NOMO-1 treated with DMSO at 0.1 percent for 48 hours (cell line): ENCODE measurements at regions not wholly inside any gene's neighbourhood (a gene's known extent, or its start where the extent isn't known, plus 50 kb on each side); places are given as distances from the start of the nearest gene placed in this dataset.
A peak's percentile ranks its signal among the peaks of the same experiment; 100 is the strongest.
"Not testable (repeated sequence)": the region's sequence is repeated elsewhere in the genome, so short reads cannot be mapped to it uniquely, and the experiment has no call there.

Source experiments
- DNase-seq: peaks from one replicate; lab custom pipeline; 2025; ENCODE audit not compliant: unreplicated experiment; lab: John Stamatoyannopoulos, UW

DNA sequence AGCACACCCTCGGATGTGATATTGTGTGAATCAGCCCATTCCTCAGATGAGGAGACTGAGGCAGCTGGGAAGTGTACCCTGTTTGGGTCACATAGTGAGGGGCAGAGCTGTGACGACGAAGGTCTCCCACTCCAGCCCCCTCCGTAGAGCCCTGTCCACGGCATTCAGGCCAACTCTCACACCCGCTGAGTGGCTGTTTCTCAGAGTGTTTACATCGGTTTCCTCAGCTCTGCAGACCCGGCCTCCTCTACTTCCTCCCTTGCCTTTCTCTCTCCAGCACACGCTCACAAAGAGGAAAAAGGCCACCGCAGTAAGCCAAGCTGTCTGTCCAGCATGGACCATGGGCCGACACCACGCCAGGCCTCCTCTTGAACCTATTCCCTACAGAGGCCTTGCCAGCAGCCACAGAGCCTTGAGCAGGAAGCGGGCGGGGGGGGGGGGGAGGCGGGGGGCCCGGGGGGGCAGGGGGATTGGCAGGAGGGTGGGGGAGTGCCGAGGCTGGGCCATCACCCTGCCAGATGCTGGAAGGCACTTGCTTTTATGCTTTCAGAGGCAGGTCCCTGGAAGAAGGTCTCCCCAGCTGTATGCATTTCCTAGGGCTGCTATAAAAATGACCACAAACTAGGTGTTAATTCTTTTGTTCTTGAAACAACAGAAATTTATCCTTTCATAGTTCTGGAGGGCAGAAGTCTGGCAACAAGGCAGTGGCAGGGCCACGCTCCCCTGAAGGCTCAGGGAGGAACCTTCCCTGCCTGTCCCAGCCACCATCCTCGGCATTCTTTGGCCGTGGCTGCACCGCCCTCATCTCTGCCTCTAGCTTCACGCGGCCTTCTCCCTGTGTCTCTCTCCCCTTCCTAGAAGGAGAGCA is 178.4 kb downstream of the PSMG1 start:
- peak; percentile 72 for DNase-seq

DNA sequence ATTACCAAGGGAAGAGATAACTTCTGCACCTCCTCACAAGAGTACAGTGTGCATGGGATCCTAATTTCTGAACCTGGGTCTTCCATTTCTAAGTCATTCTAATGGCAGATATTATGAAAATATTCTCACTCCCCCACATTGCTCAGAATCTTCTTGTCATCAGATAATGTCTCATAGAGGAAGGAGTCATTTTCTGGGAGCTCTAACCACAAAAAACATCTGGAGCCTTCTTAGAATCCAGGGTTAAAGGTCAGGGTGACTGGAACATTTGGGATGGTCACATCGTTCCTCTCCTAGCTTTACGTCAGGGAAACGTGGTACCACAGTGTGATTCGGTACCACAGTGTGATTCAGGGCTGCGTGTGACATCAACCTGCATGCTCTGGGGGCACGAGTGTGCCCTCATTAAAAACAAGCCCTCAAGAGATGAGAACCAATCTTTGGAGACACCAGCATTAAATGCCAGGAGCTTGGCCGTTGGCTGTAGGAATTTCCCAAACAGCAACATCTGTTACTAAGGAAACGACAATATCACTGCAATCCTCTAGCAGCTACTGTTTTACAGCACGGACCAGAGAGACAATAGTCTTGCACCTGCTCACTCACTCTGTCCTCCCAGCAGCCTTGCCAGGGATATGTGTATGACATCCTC is 179.1 kb downstream of the PSMG1 start:
- DNase-seq, result no peak

DNA sequence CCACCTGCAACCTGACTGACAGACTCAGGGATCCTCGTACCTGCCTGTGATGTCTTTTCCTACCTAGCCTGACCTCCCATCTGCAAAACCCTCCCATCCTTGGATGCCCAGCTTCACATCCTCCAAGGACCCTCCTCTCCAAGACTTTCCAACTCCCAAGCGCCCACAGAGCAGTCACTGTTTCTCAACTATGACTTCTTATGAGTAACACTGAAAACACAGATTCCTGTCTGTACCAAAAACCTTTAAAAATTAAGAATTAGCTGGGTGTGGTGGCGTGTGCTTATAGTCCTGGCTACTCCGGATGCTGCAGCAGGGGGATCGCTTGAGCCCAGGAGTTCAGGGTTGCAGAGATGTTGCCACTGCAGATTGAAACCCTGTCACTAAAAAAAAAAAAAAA is 181.9 kb downstream of the PSMG1 start:
- DNase-seq, result no peak

DNA sequence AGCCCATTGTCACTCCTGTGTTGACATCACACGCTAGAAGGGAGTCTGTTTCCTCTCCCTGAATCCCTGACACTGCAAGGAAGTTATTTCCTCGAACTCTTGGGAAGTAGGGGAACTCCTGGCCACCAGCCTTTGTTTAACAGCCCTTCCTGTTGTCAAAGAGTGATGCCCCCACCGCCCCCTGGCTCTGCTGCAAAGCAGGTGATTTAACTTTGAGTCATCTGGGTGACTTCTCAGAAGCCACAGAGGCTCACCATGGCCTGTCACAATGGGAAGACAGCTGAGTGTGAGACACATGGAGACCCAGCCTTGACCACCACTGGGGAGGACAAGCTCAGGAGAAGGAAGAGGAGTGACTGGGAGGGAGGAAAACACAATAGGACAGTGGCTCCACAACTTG is 182.8 kb downstream of the PSMG1 start:
- peak; percentile 14 for DNase-seq

DNA sequence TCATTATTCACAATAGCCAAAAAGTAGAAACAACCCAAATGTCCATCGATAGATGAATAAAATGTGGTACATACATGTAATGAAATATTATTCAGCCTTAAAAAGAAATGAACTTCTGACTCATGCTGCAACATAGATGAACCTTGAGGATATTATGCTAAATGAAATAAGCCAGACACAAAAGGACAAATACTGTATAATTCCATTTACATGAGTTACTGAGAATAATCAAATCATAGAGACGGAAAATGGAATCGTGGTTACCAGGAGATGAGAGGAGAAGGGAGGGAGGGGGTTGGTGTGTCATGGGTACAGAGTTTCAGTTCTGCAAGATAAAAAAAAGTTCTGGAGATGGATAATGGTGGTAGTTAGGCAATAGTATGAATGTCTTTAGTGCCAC is 184.1 kb downstream of the PSMG1 start:
- peak; percentile 81 for DNase-seq

DNA sequence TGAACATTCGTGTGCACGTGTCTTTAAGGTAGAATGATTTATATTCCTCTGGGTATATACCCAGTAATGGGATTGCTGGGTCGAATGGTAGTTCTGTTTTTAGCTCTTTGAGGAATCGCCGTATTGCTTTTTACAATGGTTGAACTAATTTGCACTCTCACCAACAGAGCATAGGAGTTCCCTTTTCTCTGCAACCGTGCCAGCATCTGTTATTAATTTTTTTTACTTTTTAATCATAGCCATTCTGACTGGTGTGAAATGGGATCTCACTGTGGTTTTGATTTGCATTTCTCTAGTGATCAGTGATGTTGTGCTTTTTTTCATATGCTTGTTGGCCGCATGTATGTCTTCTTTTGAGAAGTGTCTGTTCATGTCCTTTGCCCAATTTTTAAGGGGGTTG is 185.0 kb downstream of the PSMG1 start:
- not testable (repeated sequence) for DNase-seq

DNA sequence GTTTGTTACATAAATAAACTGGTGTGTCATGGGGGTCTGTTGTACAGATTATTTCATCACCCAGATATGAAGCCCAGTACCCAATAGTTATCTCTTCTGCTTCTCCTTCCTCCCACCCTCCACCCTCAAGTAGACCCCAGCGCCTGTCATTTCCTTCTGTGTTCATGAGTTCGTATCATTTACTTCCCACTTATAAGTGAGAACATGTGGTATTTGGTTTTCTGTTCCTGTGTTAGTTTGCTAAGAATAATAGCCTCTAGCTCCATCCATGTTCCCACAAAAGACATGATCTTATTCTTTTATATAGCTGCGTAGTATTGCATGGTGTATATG is 185.4 kb downstream of the PSMG1 start:
- peak; percentile 32 for DNase-seq

DNA sequence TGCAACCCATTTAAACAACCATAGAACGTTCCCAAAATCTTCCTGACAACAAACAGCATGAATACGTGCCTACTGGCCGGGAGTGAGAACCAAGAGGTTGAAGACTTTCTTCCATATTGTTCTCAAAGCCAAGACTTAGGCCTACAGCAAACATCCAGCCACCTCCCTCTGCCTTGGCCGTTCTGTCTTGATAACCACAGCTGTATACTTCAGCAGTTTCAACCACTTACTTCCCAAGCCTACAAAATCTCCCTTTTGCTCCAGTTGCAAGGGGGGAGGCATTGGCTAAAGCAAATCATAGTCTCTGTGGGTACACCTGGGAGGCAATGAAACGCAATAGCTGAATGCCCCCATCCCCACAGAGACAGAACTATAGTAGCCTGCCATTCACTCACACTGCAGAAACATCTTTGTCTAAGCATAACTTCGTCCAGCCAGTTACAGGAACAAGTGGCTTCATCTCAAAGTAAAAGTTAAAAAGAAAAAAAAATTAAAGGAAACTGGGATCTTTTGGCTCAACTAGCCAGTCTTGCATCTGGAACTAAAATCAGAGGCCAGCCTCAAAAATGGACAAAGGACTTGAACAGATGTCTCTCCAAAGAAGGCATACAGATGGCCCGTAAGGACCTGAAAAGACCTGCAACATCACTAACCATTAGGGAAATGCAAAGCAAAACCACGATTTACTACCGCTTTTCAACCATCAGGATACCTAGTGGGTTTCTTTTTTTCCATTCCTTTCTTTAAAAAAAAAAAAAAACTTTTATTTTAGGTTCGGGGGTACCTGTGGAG is 186.0 kb downstream of the PSMG1 start:
- DNase-seq, result no peak

DNA sequence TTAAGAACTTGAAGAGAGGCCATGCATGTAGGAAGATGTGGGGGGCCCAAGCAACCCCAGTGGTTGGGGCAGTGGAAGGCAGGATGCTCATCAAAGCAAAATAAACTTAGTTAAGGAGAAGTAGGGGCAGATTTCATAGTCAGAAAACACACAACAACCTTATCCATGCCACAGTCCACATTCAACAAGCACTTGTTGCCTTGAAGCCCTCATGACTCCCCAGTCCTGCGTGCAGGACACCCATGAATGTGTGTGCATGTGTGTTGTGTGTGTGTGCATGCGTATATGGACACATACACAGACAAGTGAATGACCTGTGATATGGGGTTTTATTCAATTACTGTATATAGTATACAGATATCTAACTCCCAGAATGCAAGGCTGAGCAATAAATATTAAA is 186.9 kb downstream of the PSMG1 start:
- no peak for DNase-seq

DNA sequence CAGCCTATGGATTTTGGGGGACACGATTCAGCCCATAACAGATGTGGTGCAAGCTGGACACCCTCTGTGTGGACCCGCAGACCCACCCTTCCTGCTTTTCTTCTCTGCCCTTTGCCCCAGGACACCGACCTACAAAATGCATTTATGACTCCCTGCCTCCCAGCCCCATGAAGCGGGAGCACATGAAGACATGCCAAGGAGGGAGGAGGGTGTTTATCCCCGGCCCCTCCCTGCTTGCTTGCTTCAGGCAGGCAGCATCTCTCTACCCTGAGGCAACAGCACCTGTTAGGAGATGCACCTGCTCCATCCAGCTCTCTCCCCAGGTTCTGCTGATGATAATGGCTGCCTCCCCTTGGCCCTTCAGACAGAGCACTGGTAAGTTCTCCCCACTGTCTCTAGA is 187.5 kb downstream of the PSMG1 start:
- no peak for DNase-seq

DNA sequence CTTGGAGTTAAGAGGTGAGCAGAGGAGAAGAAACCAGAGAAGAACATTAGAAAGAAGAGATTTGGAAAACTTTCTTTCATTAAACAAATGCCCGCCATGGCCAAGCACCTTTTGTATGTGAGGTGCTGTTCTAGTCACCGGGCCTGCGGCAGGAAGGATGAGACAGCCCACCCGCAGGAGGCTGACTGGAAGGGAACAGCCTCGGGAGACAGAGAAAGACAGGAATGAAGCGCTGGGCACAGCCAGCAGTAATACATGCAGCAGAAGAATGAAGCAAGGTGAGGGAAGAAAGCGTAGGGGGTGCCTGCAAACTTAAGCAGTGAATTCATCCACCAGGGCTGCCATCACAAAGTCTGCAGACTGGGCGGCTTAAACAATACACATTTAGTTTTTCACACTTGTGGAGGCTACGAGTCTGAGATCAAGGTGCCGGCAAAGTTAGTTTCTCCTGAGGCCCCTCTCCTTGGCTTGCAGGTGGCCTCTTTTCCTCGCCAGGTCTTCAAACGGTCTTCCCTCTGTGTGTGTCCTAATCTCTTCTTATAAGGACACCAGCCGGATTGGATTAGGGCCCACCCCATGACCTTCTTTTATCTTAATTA is 188.1 kb downstream of the PSMG1 start:
- no peak for DNase-seq

DNA sequence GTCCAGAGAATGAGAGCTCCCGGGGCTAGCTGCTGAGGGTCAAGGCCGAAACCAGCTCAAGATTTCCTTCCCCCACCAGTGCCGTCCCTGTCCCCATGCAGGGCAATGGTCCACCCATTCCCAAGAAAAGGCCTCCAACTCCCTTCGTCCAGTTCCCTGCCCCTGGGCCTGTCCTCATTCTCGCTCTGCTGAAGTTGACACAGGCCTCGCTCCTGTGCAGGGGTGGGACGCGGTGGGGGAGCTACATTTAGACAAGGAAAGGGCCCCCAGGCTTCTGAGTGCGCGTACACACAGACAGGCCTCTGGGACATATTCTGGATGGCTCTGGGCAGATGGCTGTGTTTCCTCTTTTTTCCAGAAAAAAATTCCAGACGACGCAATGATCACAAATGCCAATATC is 188.3 kb downstream of the ETS2 start:
- no peak for DNase-seq

DNA sequence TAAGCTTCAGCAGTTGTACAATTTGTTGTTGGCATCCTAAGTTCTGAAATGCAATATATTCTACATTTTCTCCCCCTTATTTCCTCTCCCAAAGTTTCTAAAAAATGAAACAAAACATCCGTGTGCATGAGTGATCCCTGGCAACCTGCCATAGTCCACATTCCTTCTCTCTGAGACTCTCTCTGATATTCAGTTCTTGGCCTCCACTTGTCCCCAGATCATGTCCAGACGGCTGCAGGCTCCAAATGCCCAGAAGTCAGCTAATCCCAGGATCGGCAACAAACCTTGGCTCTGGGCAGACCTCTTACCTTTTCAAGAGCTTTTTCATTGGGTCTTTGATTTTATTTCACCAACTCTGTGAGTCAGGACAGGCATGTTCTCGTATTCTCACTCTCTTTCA is 187.8 kb downstream of the ETS2 start:
- DNase-seq, result no peak

DNA sequence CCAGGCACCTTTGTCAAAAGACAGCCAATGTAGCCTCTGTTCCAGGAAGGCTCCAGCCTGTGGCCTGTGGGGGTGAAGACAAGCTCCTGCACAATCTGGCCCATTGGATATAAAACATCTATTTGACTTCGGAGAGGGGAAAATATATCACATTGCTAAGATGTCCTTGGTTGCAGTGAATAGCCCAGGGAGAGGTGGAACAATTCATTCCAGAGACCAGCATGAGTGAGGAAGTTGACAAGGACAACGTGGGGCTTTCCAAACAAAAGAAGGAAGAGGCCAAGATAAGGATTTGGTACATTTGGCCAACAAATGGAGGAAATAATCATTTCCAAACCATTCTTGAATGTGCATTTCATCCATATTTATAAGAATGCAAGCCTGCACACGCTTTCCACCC is 187.0 kb downstream of the ETS2 start:
- DNase-seq, result no peak

DNA sequence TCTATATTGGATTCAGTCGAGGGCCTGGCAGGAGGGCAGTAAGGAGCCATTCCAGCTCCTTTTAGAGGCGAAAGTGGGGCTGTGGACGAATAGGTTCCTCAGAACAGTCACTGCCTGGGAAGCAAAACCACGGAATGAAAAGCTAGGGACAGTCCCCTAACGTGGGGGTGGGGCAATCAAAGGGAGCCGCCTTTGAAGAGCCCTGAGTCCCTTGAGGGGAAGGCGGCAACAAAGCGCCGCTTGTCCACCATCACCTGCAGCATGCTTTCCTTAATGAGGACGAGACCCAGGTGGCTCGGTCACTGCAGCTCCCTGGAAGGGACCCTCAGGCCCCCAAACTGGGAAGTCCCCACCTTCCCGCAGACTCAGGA is 184.7 kb downstream of the ETS2 start:
- DNase-seq, result no peak

DNA sequence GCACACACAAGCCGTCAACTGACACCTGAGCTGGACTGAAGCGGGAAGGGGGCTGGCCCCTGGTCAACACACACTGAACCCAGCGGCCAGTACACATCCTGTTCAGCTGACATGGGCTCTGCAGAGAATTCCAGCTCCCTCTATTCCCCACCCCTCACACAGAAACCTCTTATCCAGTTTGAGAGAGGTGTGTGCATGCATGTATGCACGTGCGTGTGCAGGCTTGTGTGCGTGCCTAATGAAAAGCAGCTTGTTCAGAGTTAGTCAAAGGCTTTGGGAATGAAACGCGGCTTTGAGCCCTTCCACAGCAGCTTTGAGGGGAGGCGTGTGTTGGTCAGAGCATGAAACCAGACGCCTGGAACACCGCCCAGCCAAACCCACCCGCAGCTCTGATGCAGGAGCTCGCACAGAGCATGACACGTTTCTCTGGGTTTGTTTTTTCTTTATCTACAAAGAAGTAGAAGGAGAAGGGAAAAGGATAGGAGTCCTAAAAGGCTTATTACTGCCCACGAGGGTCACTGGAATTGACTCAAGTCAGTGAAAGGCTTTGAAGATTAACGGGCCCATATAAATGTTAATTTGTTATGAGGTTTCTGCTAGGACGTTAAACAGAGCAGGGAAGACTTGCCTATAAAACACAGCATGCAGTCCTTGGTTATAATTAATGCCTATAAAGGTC is 184.2 kb downstream of the ETS2 start:
- DNase-seq, result no peak

DNA sequence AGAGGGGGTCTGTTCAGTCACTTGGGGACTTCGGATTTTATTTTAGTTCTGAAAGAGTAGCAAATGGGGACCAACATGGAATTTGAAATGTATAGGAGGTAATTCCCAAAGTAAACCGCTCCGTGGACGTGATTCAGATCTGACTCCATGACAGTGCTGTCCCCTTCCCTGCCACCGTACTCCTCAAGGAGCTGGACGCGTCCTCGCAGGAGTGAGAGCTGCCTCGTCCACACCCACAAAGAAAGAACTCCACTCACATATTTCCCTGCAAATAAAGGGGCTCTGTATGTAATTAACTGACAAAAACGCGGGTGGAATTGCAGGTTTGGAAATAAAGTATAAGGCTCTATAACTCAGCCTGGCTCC is 183.6 kb downstream of the ETS2 start:
- no peak for DNase-seq

DNA sequence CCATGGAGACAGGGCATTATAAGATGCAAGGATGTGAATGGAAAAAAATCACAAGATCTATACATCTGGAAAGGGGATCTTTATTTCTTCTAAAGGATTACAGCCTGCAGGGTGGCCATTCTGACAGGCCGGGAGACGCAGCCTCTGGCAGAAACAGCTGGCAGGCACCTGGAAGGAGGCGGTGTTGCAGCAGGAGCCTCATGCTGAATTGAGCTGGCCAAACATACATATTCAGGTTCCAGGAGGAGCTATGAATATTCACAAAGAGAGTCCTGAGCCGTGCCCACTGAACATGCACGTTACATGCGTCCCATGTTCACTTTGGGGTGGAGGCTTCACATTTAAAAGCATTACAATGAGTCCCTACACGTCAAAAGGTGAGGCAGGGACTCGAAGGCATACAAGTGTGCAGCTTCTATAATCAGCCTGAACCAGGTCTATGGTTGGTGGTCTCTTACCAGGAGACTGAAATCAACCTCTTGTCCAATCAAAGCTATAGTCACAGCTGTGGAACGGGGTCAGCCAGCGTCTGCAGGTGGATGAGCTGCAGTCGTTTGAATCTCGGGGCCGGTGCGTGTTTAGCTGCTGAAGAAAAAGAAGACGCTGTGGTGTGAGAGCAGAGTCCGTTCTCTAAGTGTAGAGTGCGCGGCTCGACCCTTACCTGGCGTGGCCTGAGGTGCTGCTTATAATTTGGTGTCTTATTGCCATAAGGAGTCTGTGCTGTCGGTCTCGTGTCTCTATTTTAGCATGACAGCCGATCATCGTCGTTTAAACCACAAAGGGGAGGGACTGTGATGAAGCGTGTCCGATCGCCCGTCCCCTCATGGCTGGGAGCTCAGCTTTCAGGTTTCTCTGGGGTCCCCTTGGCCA is 183.0 kb downstream of the ETS2 start:
- no peak for DNase-seq

DNA sequence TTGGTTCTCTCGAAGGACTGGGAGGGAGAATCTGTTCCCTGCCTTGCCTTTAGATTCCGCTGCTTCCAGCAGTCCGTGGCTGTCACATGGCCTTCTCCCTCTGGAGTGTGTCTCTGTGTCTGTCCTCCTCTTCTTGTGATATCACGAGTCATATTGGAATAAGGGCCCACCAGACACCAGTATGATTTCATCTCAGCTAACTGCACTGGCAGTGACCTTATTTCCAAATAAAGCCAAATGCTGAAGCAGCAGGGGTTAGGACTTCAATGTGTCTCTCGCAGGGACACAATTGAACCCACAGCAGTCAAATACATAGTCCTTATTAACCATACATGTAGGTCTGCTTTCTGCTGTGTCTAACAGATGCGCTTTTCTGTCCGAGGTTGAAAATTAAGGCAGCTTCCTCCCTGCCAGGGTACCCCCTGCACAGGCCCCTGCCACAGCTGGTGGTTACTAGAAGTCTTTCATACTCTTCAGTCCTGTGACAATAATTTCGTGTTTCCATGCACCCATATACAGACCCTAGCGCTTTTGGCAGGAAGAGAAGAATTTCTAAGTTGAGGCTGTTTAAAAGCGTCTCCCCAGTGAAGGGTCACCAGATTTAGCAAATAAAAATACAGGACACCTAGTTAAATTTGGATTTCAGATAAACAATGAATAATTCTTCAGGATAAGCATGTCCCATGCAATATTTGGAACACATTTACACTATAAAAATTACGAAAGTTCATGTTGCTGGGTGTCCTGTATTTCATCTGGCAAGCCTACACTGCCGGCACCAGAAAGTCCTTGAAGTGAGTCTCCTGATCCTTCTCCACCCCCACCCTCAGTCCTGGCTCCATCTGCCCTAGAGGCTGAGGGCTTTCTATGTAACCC is 182.1 kb downstream of the ETS2 start:
- no peak for DNase-seq
